ENCODE measurements at regions not wholly inside any gene's neighbourhood (a gene's known extent, or its start where the extent isn't known, plus 50 kb on each side); places are given as distances from the start of the nearest gene placed in this dataset.

GRCh38 chr3:159069866-159070425, 268.1 kb downstream of the MFSD1 start:
- TF ChIP-seq CREB5 (CRISPR knock-in tag; IDR thresholded peaks at IDR 0.05) (no peak), REST (IDR thresholded peaks at IDR 0.05; ENCODE audit: borderline replicate concordance) (no peak), REST (CRISPR knock-in tag; IDR thresholded peaks at IDR 0.05; ENCODE audit: low read depth) (no peak), ZNF830 (CRISPR knock-in tag; IDR thresholded peaks at IDR 0.05) (no peak), E2F1 (CRISPR knock-in tag; IDR thresholded peaks at IDR 0.05) (no peak), U2AF1 (optimal IDR thresholded peaks at IDR 0.05; ENCODE audit: low read depth, low read length) (no peak), OTX1 (CRISPR knock-in tag; IDR thresholded peaks at IDR 0.05) (no peak), CTCF (IDR thresholded peaks at IDR 0.05 in 2 of 3, conservative IDR thresholded peaks at IDR 0.05 in 1 of 3; ENCODE audit: insufficient read depth in 2 of 3, low read depth in 1 of 3, low read length in 3 of 3) (no peak), ZBTB12 (CRISPR knock-in tag; IDR thresholded peaks at IDR 0.05) (no peak), MYC (IDR thresholded peaks at IDR 0.05; ENCODE audit: low read depth, low read length) (no peak), MYC (CRISPR knock-in tag; IDR thresholded peaks at IDR 0.05; ENCODE audit: borderline replicate concordance, low read depth) (no peak), ID3 (CRISPR knock-in tag; IDR thresholded peaks at IDR 0.05) (no peak), ID3 (tag; IDR thresholded peaks at IDR 0.05) (no peak), GTF2B (IDR thresholded peaks at IDR 0.05; ENCODE audit: extremely low read depth, insufficient read length) (no peak)
